HL-60/S4 (cell line): ENCODE measurements at regions not wholly inside any gene's neighbourhood (a gene's known extent, or its start where the extent isn't known, plus 50 kb on each side); places are given as distances from the start of the nearest gene placed in this dataset.
"Not testable (repeated sequence)": the region's sequence is repeated elsewhere in the genome, so short reads cannot be mapped to it uniquely, and the experiment has no call there.

Experiments used
- in situ Hi-C: fragments of 300-500 bp; cut with MboI; formaldehyde crosslinking; loops from 2 replicates; pipeline ENCODE4 v1.14.3; 2022; ENCODE audit warnings: low sequenced_read_pairs

- in situ Hi-C loops = no loop called here
Measured at GRCh38 chr20:11687546-11688292, 230.0 kb upstream of the BTBD3 start.

- in situ Hi-C loops = no loop called here
Measured at GRCh38 chr20:11689262-11689661, 228.4 kb upstream of the BTBD3 start.

GRCh38 chr20:11691766-11692165, 225.9 kb upstream of the BTBD3 start:
- in situ Hi-C loops = no loop called here

- in situ Hi-C loops = no loop called here
Measured at GRCh38 chr20:11692567-11692966, 225.1 kb upstream of the BTBD3 start.

- in situ Hi-C loops = no loop called here
Measured at GRCh38 chr20:11694467-11694866, 223.2 kb upstream of the BTBD3 start.

- in situ Hi-C loops = no loop called here
Measured at GRCh38 chr20:11697055-11697454, 220.6 kb upstream of the BTBD3 start.

GRCh38 chr20:11697646-11698045, 220.0 kb upstream of the BTBD3 start:
- in situ Hi-C loops = no loop called here

- in situ Hi-C loops = no loop called here
Measured at GRCh38 chr20:11698124-11698523, 219.6 kb upstream of the BTBD3 start.

- in situ Hi-C loops = no loop called here
Measured at GRCh38 chr20:11700831-11701230, 216.9 kb upstream of the BTBD3 start.

- in situ Hi-C loops = no loop called here
Measured at GRCh38 chr20:11702721-11703518, 214.8 kb upstream of the BTBD3 start.

GRCh38 chr20:11705512-11705911, 212.2 kb upstream of the BTBD3 start:
- in situ Hi-C loops = no loop called here

GRCh38 chr20:11708223-11708622, 209.5 kb upstream of the BTBD3 start:
- in situ Hi-C loops = not testable (repeated sequence)

GRCh38 chr20:11711214-11711613, 206.5 kb upstream of the BTBD3 start:
- in situ Hi-C loops = no loop called here

- in situ Hi-C loops = no loop called here
Measured at GRCh38 chr20:11712639-11713160, 205.0 kb upstream of the BTBD3 start.

- in situ Hi-C loops = no loop called here
Measured at GRCh38 chr20:11714886-11715285, 202.8 kb upstream of the BTBD3 start.

GRCh38 chr20:11716239-11716944, 201.3 kb upstream of the BTBD3 start:
- in situ Hi-C loops = no loop called here

GRCh38 chr20:11716945-11717248, 200.8 kb upstream of the BTBD3 start:
- in situ Hi-C loops = no loop called here

- in situ Hi-C loops = no loop called here
Measured at GRCh38 chr20:11717562-11717961, 200.1 kb upstream of the BTBD3 start.

- in situ Hi-C loops = no loop called here
Measured at GRCh38 chr20:11718474-11719094, 199.1 kb upstream of the BTBD3 start.

GRCh38 chr20:11719153-11719552, 198.5 kb upstream of the BTBD3 start:
- in situ Hi-C loops = no loop called here

- in situ Hi-C loops = no loop called here
Measured at GRCh38 chr20:11721411-11721810, 196.3 kb upstream of the BTBD3 start.
